ENCODE measurements at regions not wholly inside any gene's neighbourhood (a gene's known extent, or its start where the extent isn't known, plus 50 kb on each side); places are given as distances from the start of the nearest gene placed in this dataset.

DNA sequence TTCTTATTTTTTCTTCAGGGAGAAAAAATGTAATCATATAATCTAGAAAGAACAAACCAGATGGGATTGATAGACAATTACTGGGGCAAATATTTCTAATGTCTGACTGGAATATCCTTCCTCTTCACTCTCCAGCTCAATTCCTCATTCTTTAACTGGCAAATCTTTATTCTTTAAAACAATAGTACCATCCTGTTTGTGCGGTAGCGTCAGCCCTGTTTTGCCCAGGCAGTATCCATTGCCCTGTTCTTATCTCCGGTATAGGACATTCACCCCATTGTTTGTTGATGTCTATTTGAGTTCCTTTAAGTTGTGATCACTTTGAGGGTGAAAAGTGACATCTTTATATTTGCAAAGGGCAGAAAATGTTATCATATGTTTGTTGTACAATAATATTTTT lies 185.4 kb downstream of the POSTN start:
- TF ChIP-seq EZH2 (IDR thresholded peaks at IDR 0.05; ENCODE audit: insufficient read depth, poor library complexity, severe bottlenecking) (no peak), EZH2phosphoT487 (IDR thresholded peaks at IDR 0.05; ENCODE audit: insufficient read depth, low read depth) (no peak)
